Muscle layer of colon (tissue), 2 donors: ENCODE measurements at regions not wholly inside any gene's neighbourhood (a gene's known extent, or its start where the extent isn't known, plus 50 kb on each side); places are given as distances from the start of the nearest gene placed in this dataset.

Experiments used
- H3K27ac ChIP-seq: one replicate; pipeline ENCODE4 v1.7.0; 2013; ENCODE audit warnings: low read depth, mild to moderate bottlenecking, low read length, moderate library complexity
- H3K27me3 ChIP-seq, 2 donors: one replicate each; pipeline ENCODE4 v1.7.0; 2013; ENCODE audit warnings: low read length in 2 of 2, mild to moderate bottlenecking in 2 of 2; ENCODE audit not compliant: insufficient read depth in 2 of 2, control insufficient read depth in 1 of 2
- H3K36me3 ChIP-seq: one replicate; pipeline ENCODE4 v1.7.0; 2013; ENCODE audit warnings: mild to moderate bottlenecking, low read length; ENCODE audit not compliant: insufficient read depth
- H3K4me1 ChIP-seq: one replicate; pipeline ENCODE4 v1.7.0; 2013; ENCODE audit warnings: mild to moderate bottlenecking, low read length; ENCODE audit not compliant: insufficient read depth
- H3K4me3 ChIP-seq, 2 donors: one replicate each; pipeline ENCODE4 v1.7.0; 2013; ENCODE audit warnings: low read length in 2 of 2, low read depth in 1 of 2, mild to moderate bottlenecking in 1 of 2, moderate library complexity in 1 of 2
- H3K9ac ChIP-seq: one replicate; pipeline ENCODE4 v1.7.0; 2013; ENCODE audit warnings: low read length
- H3K9me3 ChIP-seq: one replicate; pipeline ENCODE4 v1.7.0; 2013; ENCODE audit warnings: mild to moderate bottlenecking, low read length
- donor health status: abdominal sarcoma.
- donor health status: Adenocarcinoma of cecum.

- Histone ChIP-seq H3K27me3 (no peaks in the 10 kb centered on the region), H3K9ac (no peak overlapping the region), H3K4me1 (no peaks in the 10 kb centered on the region), H3K27ac (no peak overlapping the region), H3K36me3 (no peaks in the 10 kb centered on the region), H3K4me3 (no peak overlapping the region), H3K9me3 (no peaks in the 10 kb centered on the region)
Observed at GRCh38 chr6:1190366-1190765, 121.5 kb upstream of the FOXQ1 start.

GRCh38 chr6:1188199-1188598 is 123.7 kb upstream of the FOXQ1 start:
- no peak overlapping the region for H3K4me3 ChIP-seq
- H3K36me3 ChIP-seq, result no peaks in the 10 kb centered on the region
- H3K9ac ChIP-seq, result no peak overlapping the region
- no peaks in the 10 kb centered on the region for H3K9me3 ChIP-seq
- H3K27ac ChIP-seq, result no peak overlapping the region
- no peaks in the 10 kb centered on the region for H3K4me1 ChIP-seq
- H3K27me3 ChIP-seq, result no peaks in the 10 kb centered on the region

GRCh38 chr6:1187293-1188131 is 124.4 kb upstream of the FOXQ1 start:
- Histone ChIP-seq H3K27ac (no peak overlapping the region), H3K36me3 (no peaks in the 10 kb centered on the region), H3K9ac (no peak overlapping the region), H3K9me3 (no peaks in the 10 kb centered on the region), H3K27me3 (no peaks in the 10 kb centered on the region), H3K4me1 (no peaks in the 10 kb centered on the region), H3K4me3 (no peak overlapping the region)

GRCh38 chr6:1184318-1184717 is 127.6 kb upstream of the FOXQ1 start:
- Histone ChIP-seq H3K27ac (no peak overlapping the region), H3K9me3 (no peaks in the 10 kb centered on the region), H3K27me3 (no peaks in the 10 kb centered on the region), H3K4me1 (no peaks in the 10 kb centered on the region), H3K9ac (no peak overlapping the region), H3K4me3 (no peak overlapping the region), H3K36me3 (no peaks in the 10 kb centered on the region)

GRCh38 chr6:1182722-1183521 is 129.0 kb upstream of the FOXQ1 start:
- Histone ChIP-seq H3K9ac (no peak overlapping the region), H3K36me3 (no peaks in the 10 kb centered on the region), H3K9me3 (no peaks in the 10 kb centered on the region), H3K4me1 (no peaks in the 10 kb centered on the region), H3K27ac (no peak overlapping the region), H3K27me3 (no peaks in the 10 kb centered on the region), H3K4me3 (no peak overlapping the region)

- Histone ChIP-seq H3K27me3 (no peaks in the 10 kb centered on the region), H3K4me1 (no peaks in the 10 kb centered on the region), H3K9me3 (no peaks in the 10 kb centered on the region), H3K27ac (no peak overlapping the region), H3K4me3 (no peak overlapping the region), H3K9ac (no peak overlapping the region), H3K36me3 (no peaks in the 10 kb centered on the region)
Observed at GRCh38 chr6:1181939-1182605, 129.8 kb upstream of the FOXQ1 start.

- Histone ChIP-seq H3K9ac (no peak overlapping the region), H3K27ac (no peak overlapping the region), H3K4me3 (no peak overlapping the region), H3K9me3 (no peaks in the 10 kb centered on the region), H3K36me3 (no peaks in the 10 kb centered on the region), H3K4me1 (no peaks in the 10 kb centered on the region), H3K27me3 (no peaks in the 10 kb centered on the region)
Observed at GRCh38 chr6:1179571-1180459, 132.1 kb upstream of the FOXQ1 start.

GRCh38 chr6:1178590-1178989 is 133.3 kb upstream of the FOXQ1 start:
- Histone ChIP-seq H3K9ac (no peak overlapping the region), H3K27ac (no peak overlapping the region), H3K4me3 (no peak overlapping the region), H3K36me3 (no peaks in the 10 kb centered on the region), H3K9me3 (no peaks in the 10 kb centered on the region), H3K27me3 (no peaks in the 10 kb centered on the region), H3K4me1 (no peaks in the 10 kb centered on the region)

- H3K9ac ChIP-seq, result no peak overlapping the region
- H3K36me3 ChIP-seq, result no peaks in the 10 kb centered on the region
- no peaks in the 10 kb centered on the region for H3K27me3 ChIP-seq
- H3K4me1 ChIP-seq, result no peaks in the 10 kb centered on the region
- H3K4me3 ChIP-seq, result no peak overlapping the region
- no peak overlapping the region for H3K27ac ChIP-seq
- no peaks in the 10 kb centered on the region for H3K9me3 ChIP-seq
Observed at GRCh38 chr6:1176567-1176966, 135.3 kb upstream of the FOXQ1 start.

GRCh38 chr6:1175877-1176276 is 136.0 kb upstream of the FOXQ1 start:
- no peak overlapping the region for H3K9ac ChIP-seq
- H3K4me1 ChIP-seq, result no peaks in the 10 kb centered on the region
- H3K9me3 ChIP-seq, result no peaks in the 10 kb centered on the region
- H3K4me3 ChIP-seq, result no peak overlapping the region
- no peaks in the 10 kb centered on the region for H3K36me3 ChIP-seq
- H3K27ac ChIP-seq, result no peak overlapping the region
- H3K27me3 ChIP-seq, result no peaks in the 10 kb centered on the region

GRCh38 chr6:1170794-1171193 is 141.1 kb upstream of the FOXQ1 start:
- Histone ChIP-seq H3K36me3 (no peaks in the 10 kb centered on the region), H3K4me3 (no peak overlapping the region), H3K9me3 (no peaks in the 10 kb centered on the region), H3K27ac (no peak overlapping the region), H3K4me1 (no peaks in the 10 kb centered on the region), H3K9ac (no peak overlapping the region), H3K27me3 (no peaks in the 10 kb centered on the region)
